ENCODE measurements at regions not wholly inside any gene's neighbourhood (a gene's known extent, or its start where the extent isn't known, plus 50 kb on each side); places are given as distances from the start of the nearest gene placed in this dataset.

- TF ChIP-seq YY1 (IDR thresholded peaks at IDR 0.05; ENCODE audit: low read depth), result no peak
- TF ChIP-seq USF1 (IDR thresholded peaks at IDR 0.05), result no peak
- no peak for TF ChIP-seq CEBPB (IDR thresholded peaks at IDR 0.05)
- no peak for TF ChIP-seq CREB1 (IDR thresholded peaks at IDR 0.05; ENCODE audit: low read depth)
- TF ChIP-seq, protein P1, sequence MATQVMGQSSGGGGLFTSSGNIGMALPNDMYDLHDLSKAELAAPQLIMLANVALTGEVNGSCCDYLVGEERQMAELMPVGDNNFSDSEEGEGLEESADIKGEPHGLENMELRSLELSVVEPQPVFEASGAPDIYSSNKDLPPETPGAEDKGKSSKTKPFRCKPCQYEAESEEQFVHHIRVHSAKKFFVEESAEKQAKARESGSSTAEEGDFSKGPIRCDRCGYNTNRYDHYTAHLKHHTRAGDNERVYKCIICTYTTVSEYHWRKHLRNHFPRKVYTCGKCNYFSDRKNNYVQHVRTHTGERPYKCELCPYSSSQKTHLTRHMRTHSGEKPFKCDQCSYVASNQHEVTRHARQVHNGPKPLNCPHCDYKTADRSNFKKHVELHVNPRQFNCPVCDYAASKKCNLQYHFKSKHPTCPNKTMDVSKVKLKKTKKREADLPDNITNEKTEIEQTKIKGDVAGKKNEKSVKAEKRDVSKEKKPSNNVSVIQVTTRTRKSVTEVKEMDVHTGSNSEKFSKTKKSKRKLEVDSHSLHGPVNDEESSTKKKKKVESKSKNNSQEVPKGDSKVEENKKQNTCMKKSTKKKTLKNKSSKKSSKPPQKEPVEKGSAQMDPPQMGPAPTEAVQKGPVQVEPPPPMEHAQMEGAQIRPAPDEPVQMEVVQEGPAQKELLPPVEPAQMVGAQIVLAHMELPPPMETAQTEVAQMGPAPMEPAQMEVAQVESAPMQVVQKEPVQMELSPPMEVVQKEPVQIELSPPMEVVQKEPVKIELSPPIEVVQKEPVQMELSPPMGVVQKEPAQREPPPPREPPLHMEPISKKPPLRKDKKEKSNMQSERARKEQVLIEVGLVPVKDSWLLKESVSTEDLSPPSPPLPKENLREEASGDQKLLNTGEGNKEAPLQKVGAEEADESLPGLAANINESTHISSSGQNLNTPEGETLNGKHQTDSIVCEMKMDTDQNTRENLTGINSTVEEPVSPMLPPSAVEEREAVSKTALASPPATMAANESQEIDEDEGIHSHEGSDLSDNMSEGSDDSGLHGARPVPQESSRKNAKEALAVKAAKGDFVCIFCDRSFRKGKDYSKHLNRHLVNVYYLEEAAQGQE (IDR thresholded peaks at IDR 0.05; ENCODE audit: low read depth), result no peak
- no peak for TF ChIP-seq NFIC (IDR thresholded peaks at IDR 0.05)
- TF ChIP-seq FOXM1 (IDR thresholded peaks at IDR 0.05; ENCODE audit: borderline replicate concordance, low read depth), result no peak
- no peak for TF ChIP-seq EGR1 (IDR thresholded peaks at IDR 0.05)
- no peak for TF ChIP-seq ZBTB7A (IDR thresholded peaks at IDR 0.05; ENCODE audit: low read depth)
- no peak for TF ChIP-seq RAD21 (IDR thresholded peaks at IDR 0.05; ENCODE audit: low read depth)
- TF ChIP-seq TCF12 (IDR thresholded peaks at IDR 0.05; ENCODE audit: low read depth), result no peak
- TF ChIP-seq EP300 (IDR thresholded peaks at IDR 0.05; ENCODE audit: borderline replicate concordance), result no peak
- TF ChIP-seq TEAD4 (IDR thresholded peaks at IDR 0.05), result no peak
- no peak for TF ChIP-seq TAF1 (IDR thresholded peaks at IDR 0.05; ENCODE audit: low read depth)
- TF ChIP-seq, protein P2, sequence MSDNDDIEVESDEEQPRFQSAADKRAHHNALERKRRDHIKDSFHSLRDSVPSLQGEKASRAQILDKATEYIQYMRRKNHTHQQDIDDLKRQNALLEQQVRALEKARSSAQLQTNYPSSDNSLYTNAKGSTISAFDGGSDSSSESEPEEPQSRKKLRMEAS (IDR thresholded peaks at IDR 0.05), result no peak
These were observed 296.3 kb upstream of the IZUMO3 start for GRCh38 chr9:24841993-24842392.

GRCh38 chr9:24832307-24832706 lies 286.6 kb upstream of the IZUMO3 start:
- TF ChIP-seq, protein P1 (IDR thresholded peaks at IDR 0.05; ENCODE audit: low read depth), result no peak
- TF ChIP-seq USF1 (IDR thresholded peaks at IDR 0.05) (no peak), CEBPB (IDR thresholded peaks at IDR 0.05) (no peak), CREB1 (IDR thresholded peaks at IDR 0.05; ENCODE audit: low read depth) (no peak), TAF1 (IDR thresholded peaks at IDR 0.05; ENCODE audit: low read depth) (no peak), TEAD4 (IDR thresholded peaks at IDR 0.05) (no peak), EGR1 (IDR thresholded peaks at IDR 0.05) (no peak), EP300 (IDR thresholded peaks at IDR 0.05; ENCODE audit: borderline replicate concordance) (no peak), ZBTB7A (IDR thresholded peaks at IDR 0.05; ENCODE audit: low read depth) (no peak), TCF12 (IDR thresholded peaks at IDR 0.05; ENCODE audit: low read depth) (no peak), FOXM1 (IDR thresholded peaks at IDR 0.05; ENCODE audit: borderline replicate concordance, low read depth) (no peak), RAD21 (IDR thresholded peaks at IDR 0.05; ENCODE audit: low read depth) (no peak), NFIC (IDR thresholded peaks at IDR 0.05) (no peak), YY1 (IDR thresholded peaks at IDR 0.05; ENCODE audit: low read depth) (no peak)
- TF ChIP-seq, protein P2 (IDR thresholded peaks at IDR 0.05), result no peak

GRCh38 chr9:24828687-24829086 lies 283.0 kb upstream of the IZUMO3 start:
- TF ChIP-seq EGR1 (IDR thresholded peaks at IDR 0.05) (no peak), RAD21 (IDR thresholded peaks at IDR 0.05; ENCODE audit: low read depth) (no peak), EP300 (IDR thresholded peaks at IDR 0.05; ENCODE audit: borderline replicate concordance) (no peak)
- TF ChIP-seq, protein P2 (IDR thresholded peaks at IDR 0.05), result no peak

DNA sequence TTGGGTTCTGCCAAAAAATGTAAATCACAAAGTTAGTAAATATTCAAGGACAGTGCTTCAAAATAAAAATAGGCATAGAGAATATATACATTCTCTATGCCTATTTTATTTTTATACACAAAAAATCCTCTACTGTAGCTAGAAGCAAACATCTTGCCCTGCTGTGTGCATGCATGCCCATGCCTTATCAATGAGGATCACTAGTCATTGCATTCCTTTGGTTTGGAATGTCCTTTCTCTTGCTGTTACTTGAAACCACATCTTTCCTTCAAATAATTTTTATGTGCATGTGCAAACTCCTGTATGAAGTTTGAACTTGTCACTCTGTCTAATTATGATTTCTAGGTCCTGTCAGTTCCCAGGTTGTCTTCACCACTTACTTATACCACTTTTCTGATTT lies 278.9 kb upstream of the IZUMO3 start:
- no peak for TF ChIP-seq ZBTB7A (IDR thresholded peaks at IDR 0.05; ENCODE audit: low read depth)
- no peak for TF ChIP-seq TCF12 (IDR thresholded peaks at IDR 0.05; ENCODE audit: low read depth)
- no peak for TF ChIP-seq YY1 (IDR thresholded peaks at IDR 0.05; ENCODE audit: low read depth)

GRCh38 chr9:24820196-24820595 lies 274.5 kb upstream of the IZUMO3 start:
- TF ChIP-seq TAF1 (IDR thresholded peaks at IDR 0.05; ENCODE audit: low read depth), result no peak
- TF ChIP-seq NFIC (IDR thresholded peaks at IDR 0.05), result no peak
- TF ChIP-seq ZBTB7A (IDR thresholded peaks at IDR 0.05; ENCODE audit: low read depth), result no peak
- no peak for TF ChIP-seq FOXM1 (IDR thresholded peaks at IDR 0.05; ENCODE audit: borderline replicate concordance, low read depth)
- TF ChIP-seq, protein P1 (IDR thresholded peaks at IDR 0.05; ENCODE audit: low read depth), result no peak
- no peak for TF ChIP-seq RAD21 (IDR thresholded peaks at IDR 0.05; ENCODE audit: low read depth)
- TF ChIP-seq EGR1 (IDR thresholded peaks at IDR 0.05), result no peak
- TF ChIP-seq EP300 (IDR thresholded peaks at IDR 0.05; ENCODE audit: borderline replicate concordance), result no peak
- no peak for TF ChIP-seq USF1 (IDR thresholded peaks at IDR 0.05)
- TF ChIP-seq YY1 (IDR thresholded peaks at IDR 0.05; ENCODE audit: low read depth), result no peak
- TF ChIP-seq TEAD4 (IDR thresholded peaks at IDR 0.05), result no peak
- TF ChIP-seq CREB1 (IDR thresholded peaks at IDR 0.05; ENCODE audit: low read depth), result no peak
- TF ChIP-seq TCF12 (IDR thresholded peaks at IDR 0.05; ENCODE audit: low read depth), result no peak
- no peak for TF ChIP-seq CEBPB (IDR thresholded peaks at IDR 0.05)
